ENCODE measurements at regions not wholly inside any gene's neighbourhood (a gene's known extent, or its start where the extent isn't known, plus 50 kb on each side); places are given as distances from the start of the nearest gene placed in this dataset.

DNA sequence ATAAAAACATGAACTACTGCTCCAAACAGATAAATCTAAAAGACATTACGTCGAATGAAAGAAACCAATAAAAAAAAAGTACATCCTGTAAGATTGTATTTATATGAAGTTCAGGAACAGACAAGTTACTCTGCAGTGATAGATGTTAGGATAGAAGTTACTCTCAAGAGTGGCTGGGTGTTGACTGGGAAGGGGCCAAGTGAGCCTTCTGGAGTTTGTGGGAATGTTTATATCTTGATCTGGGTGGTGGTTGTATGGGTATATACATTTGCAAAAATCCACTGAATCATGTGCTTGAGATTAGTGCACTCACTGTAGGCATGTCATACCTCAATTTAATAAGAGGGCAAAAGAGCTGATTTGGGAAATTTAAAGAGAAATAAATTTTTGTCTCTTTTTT is 485.8 kb downstream of the ARHGEF28 start:
- no peak for DNase-seq (ENCODE audit: low spot score)
- TF ChIP-seq, protein P1, sequence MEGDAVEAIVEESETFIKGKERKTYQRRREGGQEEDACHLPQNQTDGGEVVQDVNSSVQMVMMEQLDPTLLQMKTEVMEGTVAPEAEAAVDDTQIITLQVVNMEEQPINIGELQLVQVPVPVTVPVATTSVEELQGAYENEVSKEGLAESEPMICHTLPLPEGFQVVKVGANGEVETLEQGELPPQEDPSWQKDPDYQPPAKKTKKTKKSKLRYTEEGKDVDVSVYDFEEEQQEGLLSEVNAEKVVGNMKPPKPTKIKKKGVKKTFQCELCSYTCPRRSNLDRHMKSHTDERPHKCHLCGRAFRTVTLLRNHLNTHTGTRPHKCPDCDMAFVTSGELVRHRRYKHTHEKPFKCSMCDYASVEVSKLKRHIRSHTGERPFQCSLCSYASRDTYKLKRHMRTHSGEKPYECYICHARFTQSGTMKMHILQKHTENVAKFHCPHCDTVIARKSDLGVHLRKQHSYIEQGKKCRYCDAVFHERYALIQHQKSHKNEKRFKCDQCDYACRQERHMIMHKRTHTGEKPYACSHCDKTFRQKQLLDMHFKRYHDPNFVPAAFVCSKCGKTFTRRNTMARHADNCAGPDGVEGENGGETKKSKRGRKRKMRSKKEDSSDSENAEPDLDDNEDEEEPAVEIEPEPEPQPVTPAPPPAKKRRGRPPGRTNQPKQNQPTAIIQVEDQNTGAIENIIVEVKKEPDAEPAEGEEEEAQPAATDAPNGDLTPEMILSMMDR (IDR thresholded peaks at IDR 0.05; ENCODE audit: extremely low read depth, missing control alignments) = no peak

DNA sequence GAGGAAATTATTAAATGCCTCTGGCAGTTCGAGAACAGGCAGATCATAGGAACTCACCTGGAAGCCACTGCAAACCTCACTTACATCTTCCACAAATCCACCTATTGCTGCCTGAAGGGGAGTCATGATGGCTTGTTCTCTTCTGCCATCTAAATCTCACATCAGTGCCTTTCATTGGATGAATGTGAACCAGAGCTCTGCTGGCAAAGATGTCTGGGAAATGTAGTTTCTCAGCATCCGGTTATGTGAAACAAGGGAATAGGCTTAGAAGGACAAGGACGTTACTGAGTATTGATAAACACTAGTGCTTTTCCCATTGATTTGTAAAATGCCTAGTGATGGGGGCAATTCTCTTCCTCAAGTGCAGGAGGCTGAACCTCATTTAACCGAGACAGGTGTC is 483.3 kb downstream of the ARHGEF28 start:
- no peak for DNase-seq (ENCODE audit: low spot score)
- TF ChIP-seq, protein P1 (IDR thresholded peaks at IDR 0.05; ENCODE audit: extremely low read depth, missing control alignments) = no peak

DNA sequence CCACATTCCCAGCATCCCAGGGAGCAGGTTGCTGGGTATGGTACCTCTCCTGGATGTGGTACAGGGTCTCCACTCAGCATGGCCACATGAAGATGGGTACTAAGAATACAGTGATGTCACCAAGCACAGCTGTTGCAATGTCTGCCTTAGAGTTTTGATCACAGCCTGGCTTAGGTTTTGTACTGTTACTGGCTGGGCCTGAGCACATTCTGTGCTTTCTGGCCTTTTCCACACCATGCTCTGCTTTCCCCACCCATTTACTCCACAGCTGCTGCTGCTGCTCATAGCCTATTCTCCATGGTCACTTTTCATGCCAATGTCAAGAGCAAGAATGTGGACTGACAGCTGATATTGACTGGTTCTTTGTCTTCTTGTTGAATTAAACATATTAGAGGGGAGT is 481.9 kb downstream of the ARHGEF28 start:
- TF ChIP-seq, protein P1 (IDR thresholded peaks at IDR 0.05; ENCODE audit: extremely low read depth, missing control alignments) = no peak
- no peak for DNase-seq (ENCODE audit: low spot score)

DNA sequence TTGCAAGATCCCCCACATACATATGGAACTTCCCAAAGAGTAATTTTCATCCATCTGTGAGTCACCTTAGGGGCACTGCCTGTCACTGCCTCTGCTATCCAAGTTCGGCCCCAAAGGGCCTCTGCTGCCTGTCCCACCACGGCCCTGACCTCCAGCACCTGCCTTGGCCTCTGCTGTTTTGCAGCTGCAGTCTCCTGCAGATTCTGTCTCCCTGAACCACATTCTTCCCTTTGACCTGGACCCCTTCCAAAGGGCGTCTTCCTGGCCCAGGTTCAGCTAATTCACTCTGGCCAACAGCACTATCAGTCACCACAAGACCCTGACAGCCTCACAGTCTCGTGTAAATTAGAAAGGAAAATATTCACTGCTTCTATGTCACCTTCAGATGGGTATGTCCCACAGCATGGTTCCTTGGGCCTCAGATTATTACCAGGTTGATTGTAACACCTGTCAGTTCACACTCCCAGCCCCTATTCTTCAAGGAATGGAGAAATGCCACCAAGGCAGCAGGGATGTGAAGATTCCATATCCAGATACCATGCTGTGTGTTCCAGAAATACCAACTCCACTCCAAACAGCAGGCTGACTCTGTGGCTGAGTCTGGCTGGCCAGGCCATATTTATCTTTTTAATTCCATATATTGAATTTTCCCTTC is 479.3 kb downstream of the ARHGEF28 start:
- no peak for DNase-seq (ENCODE audit: low spot score)
- TF ChIP-seq, protein P1 (IDR thresholded peaks at IDR 0.05; ENCODE audit: extremely low read depth, missing control alignments) = no peak

DNA sequence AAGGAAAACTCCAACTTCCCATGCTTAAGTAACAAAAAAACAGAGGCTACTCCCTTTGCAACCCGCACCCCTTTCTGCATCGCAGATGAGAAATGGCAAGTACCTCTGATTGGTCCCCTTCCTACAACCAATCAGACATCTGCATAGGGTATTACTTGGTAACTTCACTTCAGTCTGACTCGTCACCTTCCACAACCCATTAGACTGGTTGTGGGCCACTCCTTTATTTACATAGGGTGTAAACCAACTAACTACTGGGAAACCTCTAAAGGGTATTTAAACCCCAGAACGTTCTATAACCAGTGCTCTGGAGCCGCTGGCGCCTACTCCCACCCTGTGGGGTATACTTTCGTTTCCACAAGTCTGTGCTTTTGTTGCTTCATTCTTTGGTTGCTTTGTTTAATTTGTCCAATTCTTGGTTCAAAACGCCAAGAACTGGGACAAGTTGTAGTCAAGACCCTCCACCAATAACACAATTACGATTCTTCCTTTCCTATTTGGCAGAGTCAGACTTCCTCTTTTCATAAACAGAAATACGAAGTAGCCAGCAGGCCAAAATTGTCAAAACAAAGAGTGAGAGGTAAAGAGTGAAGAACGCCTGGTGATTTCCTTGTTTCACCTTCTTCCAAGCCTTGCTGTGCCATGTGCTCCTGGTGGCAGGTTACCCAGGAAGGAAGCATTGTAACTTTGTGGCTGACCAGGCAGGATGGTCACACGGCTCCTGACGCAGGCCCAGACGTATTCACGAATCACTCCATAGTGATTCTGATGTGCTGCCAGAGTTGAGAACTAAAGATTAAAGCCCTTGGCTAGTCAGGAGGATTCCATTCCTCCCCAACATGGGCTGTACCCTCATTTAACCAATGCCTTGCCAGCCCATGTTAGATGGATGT is 477.4 kb downstream of the ARHGEF28 start:
- DNase-seq (ENCODE audit: low spot score) = no peak
- TF ChIP-seq, protein P1 (IDR thresholded peaks at IDR 0.05; ENCODE audit: extremely low read depth, missing control alignments) = no peak

DNA sequence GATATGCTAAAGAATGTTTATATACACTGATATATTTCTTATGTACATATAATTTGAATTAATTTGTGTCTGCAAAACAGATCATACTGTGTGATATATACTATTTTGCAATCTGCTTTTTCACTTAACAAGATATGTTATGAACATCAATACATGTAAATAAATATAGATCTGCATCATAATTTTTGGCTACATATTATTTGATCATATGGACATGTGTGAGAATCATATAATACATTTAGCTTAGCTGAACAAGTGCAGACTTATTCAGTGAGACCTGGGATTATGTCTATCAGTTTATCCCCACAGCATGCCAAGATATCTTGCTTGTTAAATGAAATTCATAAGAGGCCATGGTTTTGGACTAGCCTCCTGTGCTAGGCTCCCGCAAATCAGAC is 474.3 kb downstream of the ARHGEF28 start:
- DNase-seq (ENCODE audit: low spot score) = no peak
- TF ChIP-seq, protein P1 (IDR thresholded peaks at IDR 0.05; ENCODE audit: extremely low read depth, missing control alignments) = no peak

DNA sequence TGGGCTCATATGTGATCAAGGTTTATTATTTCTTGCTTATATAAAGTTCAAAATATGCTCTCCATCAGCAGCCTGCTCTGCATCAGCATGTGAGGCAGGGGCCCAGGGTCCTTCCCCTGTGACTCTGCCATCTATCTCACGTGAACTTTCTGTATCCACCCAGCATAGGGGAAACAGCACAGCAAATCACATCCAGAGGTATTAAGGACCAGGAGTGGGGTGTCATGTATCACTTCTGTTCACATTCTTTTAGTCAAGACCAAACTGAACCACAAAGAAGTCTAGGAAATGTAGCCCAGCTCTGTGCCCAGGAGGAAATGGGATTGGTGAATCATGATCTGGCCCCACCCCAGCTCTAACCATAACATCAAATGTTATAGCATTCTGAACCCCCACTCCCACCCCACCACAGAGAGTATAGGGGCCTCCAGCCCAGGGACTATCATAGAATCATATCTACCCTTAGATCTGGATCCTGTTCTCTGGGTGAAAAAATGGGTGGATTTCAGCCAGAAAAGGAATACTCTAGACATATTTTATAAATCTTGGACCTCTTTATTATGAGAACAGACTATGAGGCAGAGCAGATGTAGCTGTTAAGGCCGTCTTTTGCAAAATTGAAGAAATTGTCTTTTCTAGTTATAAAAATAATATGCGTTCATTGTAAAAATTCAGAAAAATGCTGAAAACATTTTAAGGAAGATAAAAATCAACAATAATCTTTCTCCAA is 473.7 kb downstream of the ARHGEF28 start:
- TF ChIP-seq, protein P1 (IDR thresholded peaks at IDR 0.05; ENCODE audit: extremely low read depth, missing control alignments) = no peak
- DNase-seq (ENCODE audit: low spot score) = no peak

All from GM20000 (cell line).